ENCODE measurements at regions not wholly inside any gene's neighbourhood (a gene's known extent, or its start where the extent isn't known, plus 50 kb on each side); places are given as distances from the start of the nearest gene placed in this dataset.

GRCh38 chr22:27213294-27213693 is 555.9 kb downstream of the MIAT start:
- no peaks in the 10 kb centered on the region for H3K9me3 Mint-ChIP-seq

GRCh38 chr22:27213766-27214581 is 556.6 kb downstream of the MIAT start:
- Mint-ChIP-seq H3K4me3 (no peak overlapping the region), H3K36me3 (ENCODE audit: low read depth) (no peaks in the 10 kb centered on the region), H3K27ac (no peak overlapping the region), H3K27me3 (peaks cover 55% of the 10 kb centered on the region), H3K9me3 (no peaks in the 10 kb centered on the region), H3K4me1 (ENCODE audit: low read depth) (no peaks in the 10 kb centered on the region)
- no peak for DNase-seq

More at GRCh38 chr22:27213294-27213693, 555.9 kb downstream of the MIAT start:
- DNase-seq = no peak
- Mint-ChIP-seq H3K27me3 (peaks cover 48% of the 10 kb centered on the region), H3K36me3 (ENCODE audit: low read depth) (no peaks in the 10 kb centered on the region), H3K4me1 (ENCODE audit: low read depth) (no peaks in the 10 kb centered on the region), H3K4me3 (no peak overlapping the region), H3K27ac (no peak overlapping the region)

DNA sequence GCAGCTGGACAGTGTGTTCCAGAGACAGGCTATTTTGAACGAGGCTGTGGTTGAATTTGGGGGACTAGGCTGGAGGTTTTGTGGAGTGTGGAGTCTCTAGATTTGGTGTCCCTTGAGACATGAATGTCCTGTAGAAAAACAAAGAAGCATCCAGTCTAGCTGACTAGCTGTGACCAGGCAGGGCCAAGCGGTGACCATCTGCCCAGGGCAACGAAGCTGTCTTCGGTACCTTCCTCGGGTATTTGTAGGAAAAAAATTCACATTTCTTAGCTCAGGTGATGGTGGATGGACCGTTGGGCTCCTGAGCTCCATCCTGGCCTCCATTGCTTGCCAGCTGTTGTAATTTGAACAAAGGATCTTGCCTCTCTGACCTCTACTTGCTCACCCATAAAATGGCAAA is 557.3 kb downstream of the MIAT start:
- Mint-ChIP-seq H3K36me3 (ENCODE audit: low read depth) (no peaks in the 10 kb centered on the region), H3K27ac (no peak overlapping the region), H3K4me3 (no peak overlapping the region), H3K27me3 (peaks cover 58% of the 10 kb centered on the region), H3K9me3 (no peaks in the 10 kb centered on the region), H3K4me1 (ENCODE audit: low read depth) (no peaks in the 10 kb centered on the region)
- DNase-seq = no peak

DNA sequence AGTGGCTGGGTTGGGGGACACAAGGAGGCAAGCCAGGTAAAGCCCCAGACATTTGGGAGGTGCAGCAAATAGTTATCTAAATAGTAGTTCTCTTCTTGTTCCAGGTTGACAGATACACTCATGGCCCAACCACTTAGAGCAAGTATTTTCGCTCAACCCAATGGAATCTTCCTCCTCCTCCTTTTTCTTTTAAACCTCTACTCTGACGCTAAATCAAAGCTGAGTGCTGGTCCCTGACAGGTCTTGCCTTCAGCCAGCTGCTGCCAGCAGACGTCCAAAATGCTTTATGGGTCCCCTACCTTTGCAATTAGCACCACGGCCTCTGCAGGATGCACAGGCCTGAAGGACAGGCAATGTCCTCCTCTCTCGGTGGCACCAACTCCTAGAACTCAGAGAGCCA is 558.5 kb downstream of the MIAT start:
- no peaks in the 10 kb centered on the region for H3K4me1 Mint-ChIP-seq (ENCODE audit: low read depth)
- H3K36me3 Mint-ChIP-seq (ENCODE audit: low read depth) = no peaks in the 10 kb centered on the region
- no peak overlapping the region for H3K27ac Mint-ChIP-seq
- DNase-seq = no peak
- H3K4me3 Mint-ChIP-seq = no peak overlapping the region
- H3K27me3 Mint-ChIP-seq = peaks cover 59% of the 10 kb centered on the region
- H3K9me3 Mint-ChIP-seq = no peaks in the 10 kb centered on the region

DNA sequence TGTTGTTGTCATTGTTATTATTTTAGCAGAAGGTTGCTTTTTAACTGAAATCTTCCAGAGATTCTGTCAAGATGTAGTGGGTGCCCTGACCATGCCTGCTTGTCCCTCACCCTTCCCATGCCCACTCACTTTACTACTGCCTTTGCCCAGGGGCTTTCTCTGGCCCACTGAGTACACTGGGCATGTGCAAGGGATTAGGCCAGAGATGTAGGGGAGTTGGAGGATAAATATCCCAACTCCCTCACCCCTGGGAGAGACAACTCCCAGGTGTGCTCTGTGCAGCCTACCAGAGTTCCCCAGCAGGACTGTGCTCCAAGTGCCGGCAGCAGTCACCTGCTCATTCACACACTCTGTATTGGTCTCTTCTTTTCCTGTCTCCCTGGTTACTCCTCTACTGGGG is 559.1 kb downstream of the MIAT start:
- Mint-ChIP-seq H3K27ac (no peak overlapping the region), H3K36me3 (ENCODE audit: low read depth) (no peaks in the 10 kb centered on the region), H3K4me3 (no peak overlapping the region), H3K9me3 (no peaks in the 10 kb centered on the region), H3K27me3 (peaks cover 56% of the 10 kb centered on the region), H3K4me1 (ENCODE audit: low read depth) (no peaks in the 10 kb centered on the region)
- no peak for DNase-seq

DNA sequence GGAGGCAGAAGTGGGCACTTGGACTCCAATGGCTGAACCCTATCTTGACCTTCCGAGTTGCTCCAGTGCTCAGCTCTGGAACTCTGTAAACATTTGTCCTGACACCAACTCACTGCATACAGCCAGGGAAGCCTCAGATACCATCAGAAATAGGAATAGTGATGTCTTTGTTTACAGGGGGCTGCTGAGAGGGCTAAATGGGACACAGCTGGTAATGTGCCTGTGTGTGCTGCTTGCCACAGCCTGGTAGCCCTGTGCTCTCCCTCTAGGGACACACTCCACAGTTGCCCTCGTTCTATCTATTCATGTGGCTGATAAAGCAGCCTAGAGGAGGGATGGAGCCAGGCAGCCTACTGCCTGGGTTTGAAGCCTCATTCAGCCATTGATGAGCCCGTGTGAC is 559.8 kb downstream of the MIAT start:
- Mint-ChIP-seq H3K4me1 (ENCODE audit: low read depth) (no peaks in the 10 kb centered on the region), H3K9me3 (no peaks in the 10 kb centered on the region), H3K36me3 (ENCODE audit: low read depth) (no peaks in the 10 kb centered on the region), H3K27me3 (peaks cover 49% of the 10 kb centered on the region), H3K4me3 (no peak overlapping the region), H3K27ac (no peak overlapping the region)
- DNase-seq = no peak

DNA sequence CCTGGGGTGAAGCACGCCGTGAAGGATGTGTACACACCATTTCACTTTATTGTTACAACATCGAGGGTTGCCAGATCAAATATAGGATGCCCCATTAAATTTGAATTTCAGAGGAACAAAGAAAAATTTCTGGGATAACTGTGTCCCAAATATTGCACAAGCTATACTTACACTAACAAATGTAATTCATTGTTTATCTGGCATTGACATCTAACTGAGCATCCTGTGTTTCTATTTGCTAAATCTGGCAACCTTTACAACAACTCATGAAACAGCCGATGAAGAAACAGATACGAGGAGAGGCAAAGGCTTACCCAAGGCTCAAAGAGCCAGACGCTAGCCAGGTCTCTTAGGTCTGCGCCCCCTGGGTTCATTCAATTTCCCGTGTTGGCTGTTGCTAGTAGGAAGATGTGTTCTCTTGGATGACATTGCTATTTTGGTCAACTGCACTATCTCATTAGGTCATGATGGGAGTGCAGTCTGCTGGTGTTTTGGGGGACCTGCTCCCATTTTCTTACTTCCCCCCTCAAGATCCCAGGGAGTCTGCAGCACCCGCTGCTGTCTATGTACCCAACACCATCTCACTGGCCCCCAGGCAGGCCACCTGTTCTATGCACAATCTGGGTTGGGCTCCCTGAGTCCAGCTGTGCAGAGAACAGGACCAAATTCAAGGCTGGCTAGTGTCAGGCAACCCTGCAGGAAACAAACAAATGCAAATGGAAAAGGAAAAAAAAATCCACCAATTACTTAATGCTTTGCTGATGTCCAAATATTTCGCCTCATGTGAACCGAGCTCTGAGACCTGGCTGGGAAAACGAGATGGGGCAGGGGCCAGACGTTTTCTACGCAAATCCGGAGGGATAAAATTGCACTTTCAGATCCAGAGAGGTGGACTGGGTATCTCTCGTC is 560.9 kb downstream of the MIAT start:
- H3K4me1 Mint-ChIP-seq (ENCODE audit: low read depth) = no peaks in the 10 kb centered on the region
- no peak overlapping the region for H3K27ac Mint-ChIP-seq
- H3K36me3 Mint-ChIP-seq (ENCODE audit: low read depth) = no peaks in the 10 kb centered on the region
- DNase-seq = no peak
- H3K27me3 Mint-ChIP-seq = peaks cover 39% of the 10 kb centered on the region
- no peaks in the 10 kb centered on the region for H3K9me3 Mint-ChIP-seq
- no peak overlapping the region for H3K4me3 Mint-ChIP-seq

- Mint-ChIP-seq H3K27ac (no peak overlapping the region), H3K4me1 (ENCODE audit: low read depth) (no peaks in the 10 kb centered on the region), H3K9me3 (no peaks in the 10 kb centered on the region), H3K4me3 (no peak overlapping the region), H3K27me3 (peaks cover 33% of the 10 kb centered on the region), H3K36me3 (ENCODE audit: low read depth) (no peaks in the 10 kb centered on the region)
- no peak for DNase-seq
These were observed 561.6 kb downstream of the MIAT start for GRCh38 chr22:27219036-27219435.

- Mint-ChIP-seq H3K27me3 (peaks cover 29% of the 10 kb centered on the region), H3K9me3 (no peaks in the 10 kb centered on the region), H3K4me3 (no peak overlapping the region), H3K27ac (no peak overlapping the region), H3K4me1 (ENCODE audit: low read depth) (no peaks in the 10 kb centered on the region), H3K36me3 (ENCODE audit: low read depth) (no peaks in the 10 kb centered on the region)
- DNase-seq = no peak
These were observed 563.0 kb downstream of the MIAT start for GRCh38 chr22:27220339-27220738.

DNA sequence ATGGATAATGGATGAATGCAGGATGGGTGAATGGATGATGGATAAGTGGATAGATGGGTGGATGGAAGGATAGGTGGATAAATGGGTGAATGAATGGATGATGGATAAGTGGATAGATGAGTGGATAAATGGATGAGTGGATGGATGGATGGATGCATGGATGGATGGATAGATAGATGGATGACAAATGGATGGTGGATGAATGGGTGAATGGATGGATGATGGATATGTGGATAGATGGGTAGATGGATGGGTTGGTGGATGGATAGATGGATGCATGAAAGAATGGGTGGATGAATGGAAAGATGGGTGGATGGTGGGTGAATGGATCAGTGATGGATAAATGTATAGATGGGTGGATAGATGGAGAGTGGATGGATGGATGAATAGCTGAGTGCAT is 564.8 kb downstream of the MIAT start:
- Mint-ChIP-seq H3K4me1 (ENCODE audit: low read depth) (no peaks in the 10 kb centered on the region), H3K36me3 (ENCODE audit: low read depth) (no peaks in the 10 kb centered on the region), H3K27ac (no peak overlapping the region), H3K9me3 (no peaks in the 10 kb centered on the region), H3K4me3 (no peak overlapping the region), H3K27me3 (peaks cover 29% of the 10 kb centered on the region)
- no peak for DNase-seq

DNA sequence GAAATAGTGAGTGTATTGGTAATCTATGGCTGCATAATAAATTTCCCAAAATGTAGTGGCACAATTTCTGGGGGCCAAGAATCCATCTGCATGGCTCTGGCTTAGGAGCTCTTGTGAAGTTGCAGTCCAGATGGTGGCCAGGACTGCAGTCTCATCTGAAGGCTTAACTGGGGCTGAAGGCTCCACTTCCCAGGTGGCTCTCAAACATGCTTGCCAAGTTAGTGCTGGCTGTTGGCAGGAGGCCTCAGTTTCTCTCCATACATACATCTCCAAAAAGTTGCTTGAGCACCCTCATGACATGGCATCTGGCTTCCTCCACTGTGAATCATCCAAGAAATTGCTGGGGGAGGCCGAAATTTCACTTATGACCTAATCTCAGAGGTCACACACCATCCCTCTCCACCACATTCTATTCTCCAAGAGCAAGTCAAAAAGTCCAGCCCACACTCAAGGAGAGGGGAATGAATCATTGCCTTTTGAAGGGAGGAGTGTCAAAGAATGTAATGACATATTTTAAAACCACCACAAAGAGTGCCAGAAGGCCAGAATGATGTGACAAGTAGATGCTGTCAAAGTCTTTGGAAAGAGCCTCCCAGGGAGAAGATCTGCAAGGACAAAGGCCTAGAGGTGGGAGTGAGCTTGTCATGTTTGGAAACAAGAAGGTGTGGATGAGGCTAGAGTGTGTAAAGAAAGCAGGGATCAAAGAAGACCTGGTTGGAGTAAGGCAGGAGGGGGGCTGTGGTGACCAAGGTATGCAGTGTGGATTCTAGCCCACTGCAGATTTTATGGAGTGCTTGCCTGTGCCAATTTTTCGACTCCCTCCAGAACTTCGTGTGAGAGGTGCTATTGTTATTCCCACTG is 566.2 kb downstream of the MIAT start:
- no peaks in the 10 kb centered on the region for H3K4me1 Mint-ChIP-seq (ENCODE audit: low read depth)
- no peak overlapping the region for H3K4me3 Mint-ChIP-seq
- no peak overlapping the region for H3K27ac Mint-ChIP-seq
- DNase-seq = no peak
- H3K27me3 Mint-ChIP-seq = peaks cover 17% of the 10 kb centered on the region
- no peaks in the 10 kb centered on the region for H3K9me3 Mint-ChIP-seq
- H3K36me3 Mint-ChIP-seq (ENCODE audit: low read depth) = no peaks in the 10 kb centered on the region

- Mint-ChIP-seq H3K4me3 (no peak overlapping the region), H3K4me1 (ENCODE audit: low read depth) (no peaks in the 10 kb centered on the region), H3K27me3 (peaks cover 9% of the 10 kb centered on the region), H3K27ac (no peak overlapping the region), H3K9me3 (no peaks in the 10 kb centered on the region), H3K36me3 (ENCODE audit: low read depth) (no peaks in the 10 kb centered on the region)
- no peak for DNase-seq
These were observed 567.3 kb downstream of the MIAT start for GRCh38 chr22:27224485-27225374.

GRCh38 chr22:27226666-27227065 is 569.3 kb downstream of the MIAT start:
- Mint-ChIP-seq H3K36me3 (ENCODE audit: low read depth) (no peaks in the 10 kb centered on the region), H3K4me1 (ENCODE audit: low read depth) (no peaks in the 10 kb centered on the region), H3K4me3 (no peak overlapping the region), H3K27me3 (peaks cover 17% of the 10 kb centered on the region), H3K9me3 (no peaks in the 10 kb centered on the region), H3K27ac (no peak overlapping the region)
- DNase-seq = no peak
